ENCODE measurements at regions not wholly inside any gene's neighbourhood (a gene's known extent, or its start where the extent isn't known, plus 50 kb on each side); places are given as distances from the start of the nearest gene placed in this dataset.

DNA sequence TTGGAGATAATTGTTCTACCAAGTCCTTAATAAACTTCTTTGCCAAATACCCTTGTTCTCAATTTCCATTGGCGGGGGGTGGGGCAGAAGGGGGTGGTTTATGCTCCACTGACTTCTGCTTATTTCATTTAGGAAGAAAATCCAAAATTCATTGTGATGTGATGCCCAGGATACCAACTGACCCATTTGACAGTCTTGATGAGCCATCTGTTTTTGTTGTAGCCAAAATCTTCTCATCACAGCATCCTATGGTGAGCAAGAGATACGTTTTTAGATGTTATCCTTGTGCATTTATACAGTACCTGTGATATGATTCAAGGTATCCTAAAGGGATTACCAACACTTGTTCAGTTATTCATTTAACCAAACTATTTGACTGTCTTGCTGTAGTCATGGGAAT is 108.5 kb upstream of the BMP5 start:
- TF ChIP-seq, protein P1, sequence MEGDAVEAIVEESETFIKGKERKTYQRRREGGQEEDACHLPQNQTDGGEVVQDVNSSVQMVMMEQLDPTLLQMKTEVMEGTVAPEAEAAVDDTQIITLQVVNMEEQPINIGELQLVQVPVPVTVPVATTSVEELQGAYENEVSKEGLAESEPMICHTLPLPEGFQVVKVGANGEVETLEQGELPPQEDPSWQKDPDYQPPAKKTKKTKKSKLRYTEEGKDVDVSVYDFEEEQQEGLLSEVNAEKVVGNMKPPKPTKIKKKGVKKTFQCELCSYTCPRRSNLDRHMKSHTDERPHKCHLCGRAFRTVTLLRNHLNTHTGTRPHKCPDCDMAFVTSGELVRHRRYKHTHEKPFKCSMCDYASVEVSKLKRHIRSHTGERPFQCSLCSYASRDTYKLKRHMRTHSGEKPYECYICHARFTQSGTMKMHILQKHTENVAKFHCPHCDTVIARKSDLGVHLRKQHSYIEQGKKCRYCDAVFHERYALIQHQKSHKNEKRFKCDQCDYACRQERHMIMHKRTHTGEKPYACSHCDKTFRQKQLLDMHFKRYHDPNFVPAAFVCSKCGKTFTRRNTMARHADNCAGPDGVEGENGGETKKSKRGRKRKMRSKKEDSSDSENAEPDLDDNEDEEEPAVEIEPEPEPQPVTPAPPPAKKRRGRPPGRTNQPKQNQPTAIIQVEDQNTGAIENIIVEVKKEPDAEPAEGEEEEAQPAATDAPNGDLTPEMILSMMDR (IDR thresholded peaks at IDR 0.05; ENCODE audit: insufficient read depth, low read length), result no peak
- TF ChIP-seq SPI1 (IDR thresholded peaks at IDR 0.05; ENCODE audit: borderline replicate concordance, low read depth), result no peak
- no peak for TF ChIP-seq POLR2AphosphoS5 (IDR thresholded peaks at IDR 0.05; ENCODE audit: low read depth)
- TF ChIP-seq, protein P2, sequence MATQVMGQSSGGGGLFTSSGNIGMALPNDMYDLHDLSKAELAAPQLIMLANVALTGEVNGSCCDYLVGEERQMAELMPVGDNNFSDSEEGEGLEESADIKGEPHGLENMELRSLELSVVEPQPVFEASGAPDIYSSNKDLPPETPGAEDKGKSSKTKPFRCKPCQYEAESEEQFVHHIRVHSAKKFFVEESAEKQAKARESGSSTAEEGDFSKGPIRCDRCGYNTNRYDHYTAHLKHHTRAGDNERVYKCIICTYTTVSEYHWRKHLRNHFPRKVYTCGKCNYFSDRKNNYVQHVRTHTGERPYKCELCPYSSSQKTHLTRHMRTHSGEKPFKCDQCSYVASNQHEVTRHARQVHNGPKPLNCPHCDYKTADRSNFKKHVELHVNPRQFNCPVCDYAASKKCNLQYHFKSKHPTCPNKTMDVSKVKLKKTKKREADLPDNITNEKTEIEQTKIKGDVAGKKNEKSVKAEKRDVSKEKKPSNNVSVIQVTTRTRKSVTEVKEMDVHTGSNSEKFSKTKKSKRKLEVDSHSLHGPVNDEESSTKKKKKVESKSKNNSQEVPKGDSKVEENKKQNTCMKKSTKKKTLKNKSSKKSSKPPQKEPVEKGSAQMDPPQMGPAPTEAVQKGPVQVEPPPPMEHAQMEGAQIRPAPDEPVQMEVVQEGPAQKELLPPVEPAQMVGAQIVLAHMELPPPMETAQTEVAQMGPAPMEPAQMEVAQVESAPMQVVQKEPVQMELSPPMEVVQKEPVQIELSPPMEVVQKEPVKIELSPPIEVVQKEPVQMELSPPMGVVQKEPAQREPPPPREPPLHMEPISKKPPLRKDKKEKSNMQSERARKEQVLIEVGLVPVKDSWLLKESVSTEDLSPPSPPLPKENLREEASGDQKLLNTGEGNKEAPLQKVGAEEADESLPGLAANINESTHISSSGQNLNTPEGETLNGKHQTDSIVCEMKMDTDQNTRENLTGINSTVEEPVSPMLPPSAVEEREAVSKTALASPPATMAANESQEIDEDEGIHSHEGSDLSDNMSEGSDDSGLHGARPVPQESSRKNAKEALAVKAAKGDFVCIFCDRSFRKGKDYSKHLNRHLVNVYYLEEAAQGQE (IDR thresholded peaks at IDR 0.05; ENCODE audit: insufficient replicate concordance, low read depth), result no peak

All from HL-60 (cell line).